ENCODE measurements at regions not wholly inside any gene's neighbourhood (a gene's known extent, or its start where the extent isn't known, plus 50 kb on each side); places are given as distances from the start of the nearest gene placed in this dataset.

DNA sequence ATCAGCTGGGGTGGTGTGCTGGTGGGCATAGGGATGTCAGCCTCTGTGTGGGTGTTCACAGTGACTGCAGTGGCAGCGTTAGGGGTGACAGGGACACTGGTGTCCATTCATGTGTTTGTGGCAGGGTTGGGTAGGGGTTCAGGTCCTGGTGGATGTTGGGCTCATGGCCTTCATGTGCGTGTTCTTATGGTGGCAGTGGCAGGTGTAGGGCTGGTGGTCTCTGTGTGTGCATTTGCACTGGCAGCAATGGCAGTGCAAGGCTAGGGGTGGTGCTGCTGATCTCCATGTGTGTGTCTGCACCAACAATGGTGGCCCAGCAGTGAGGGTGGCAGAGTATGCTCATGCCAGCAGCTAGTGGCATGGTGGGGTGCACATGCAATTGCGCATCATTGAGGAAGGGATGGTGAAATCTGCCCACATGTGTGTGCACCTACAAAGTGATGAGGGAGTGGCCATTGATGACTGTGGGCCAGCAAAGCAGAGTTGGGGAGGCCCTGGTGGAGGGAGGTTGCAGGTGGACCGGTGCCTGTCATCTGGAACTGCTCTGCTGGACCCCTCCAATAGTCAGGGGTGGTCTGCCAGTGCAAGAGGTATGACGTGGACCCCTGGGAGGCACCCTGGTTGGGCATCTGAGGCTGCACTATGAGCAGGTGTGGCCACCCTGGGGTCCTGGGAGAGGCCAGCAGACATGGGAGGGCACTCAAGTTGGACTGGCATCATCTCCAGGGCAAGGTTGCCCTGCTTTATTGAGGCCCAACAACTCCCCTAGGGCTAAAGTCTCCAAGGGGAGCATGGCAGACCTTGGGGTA, 182.9 kb downstream of the TTC6 start:
- TF ChIP-seq EP300 (conservative IDR thresholded peaks at IDR 0.05; ENCODE audit: poor library complexity, severe bottlenecking) (no peak), SMC3 (conservative IDR thresholded peaks at IDR 0.05; ENCODE audit: poor library complexity) (no peak), EZH2 (IDR thresholded peaks at IDR 0.05; ENCODE audit: borderline replicate concordance, insufficient read depth, low read length, poor library complexity, severe bottlenecking) (no peak), RAD21 (conservative IDR thresholded peaks at IDR 0.05) (no peak), TAF1 (IDR thresholded peaks at IDR 0.05; ENCODE audit: low read depth) (no peak), POLR2AphosphoS5 (IDR thresholded peaks at IDR 0.05) (no peak), MXI1 (conservative IDR thresholded peaks at IDR 0.05; ENCODE audit: poor library complexity, severe bottlenecking) (no peak)
- TF ChIP-seq, protein P1, sequence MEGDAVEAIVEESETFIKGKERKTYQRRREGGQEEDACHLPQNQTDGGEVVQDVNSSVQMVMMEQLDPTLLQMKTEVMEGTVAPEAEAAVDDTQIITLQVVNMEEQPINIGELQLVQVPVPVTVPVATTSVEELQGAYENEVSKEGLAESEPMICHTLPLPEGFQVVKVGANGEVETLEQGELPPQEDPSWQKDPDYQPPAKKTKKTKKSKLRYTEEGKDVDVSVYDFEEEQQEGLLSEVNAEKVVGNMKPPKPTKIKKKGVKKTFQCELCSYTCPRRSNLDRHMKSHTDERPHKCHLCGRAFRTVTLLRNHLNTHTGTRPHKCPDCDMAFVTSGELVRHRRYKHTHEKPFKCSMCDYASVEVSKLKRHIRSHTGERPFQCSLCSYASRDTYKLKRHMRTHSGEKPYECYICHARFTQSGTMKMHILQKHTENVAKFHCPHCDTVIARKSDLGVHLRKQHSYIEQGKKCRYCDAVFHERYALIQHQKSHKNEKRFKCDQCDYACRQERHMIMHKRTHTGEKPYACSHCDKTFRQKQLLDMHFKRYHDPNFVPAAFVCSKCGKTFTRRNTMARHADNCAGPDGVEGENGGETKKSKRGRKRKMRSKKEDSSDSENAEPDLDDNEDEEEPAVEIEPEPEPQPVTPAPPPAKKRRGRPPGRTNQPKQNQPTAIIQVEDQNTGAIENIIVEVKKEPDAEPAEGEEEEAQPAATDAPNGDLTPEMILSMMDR (IDR thresholded peaks at IDR 0.05; ENCODE audit: poor library complexity, severe bottlenecking): no peak
- TF ChIP-seq, protein P2, sequence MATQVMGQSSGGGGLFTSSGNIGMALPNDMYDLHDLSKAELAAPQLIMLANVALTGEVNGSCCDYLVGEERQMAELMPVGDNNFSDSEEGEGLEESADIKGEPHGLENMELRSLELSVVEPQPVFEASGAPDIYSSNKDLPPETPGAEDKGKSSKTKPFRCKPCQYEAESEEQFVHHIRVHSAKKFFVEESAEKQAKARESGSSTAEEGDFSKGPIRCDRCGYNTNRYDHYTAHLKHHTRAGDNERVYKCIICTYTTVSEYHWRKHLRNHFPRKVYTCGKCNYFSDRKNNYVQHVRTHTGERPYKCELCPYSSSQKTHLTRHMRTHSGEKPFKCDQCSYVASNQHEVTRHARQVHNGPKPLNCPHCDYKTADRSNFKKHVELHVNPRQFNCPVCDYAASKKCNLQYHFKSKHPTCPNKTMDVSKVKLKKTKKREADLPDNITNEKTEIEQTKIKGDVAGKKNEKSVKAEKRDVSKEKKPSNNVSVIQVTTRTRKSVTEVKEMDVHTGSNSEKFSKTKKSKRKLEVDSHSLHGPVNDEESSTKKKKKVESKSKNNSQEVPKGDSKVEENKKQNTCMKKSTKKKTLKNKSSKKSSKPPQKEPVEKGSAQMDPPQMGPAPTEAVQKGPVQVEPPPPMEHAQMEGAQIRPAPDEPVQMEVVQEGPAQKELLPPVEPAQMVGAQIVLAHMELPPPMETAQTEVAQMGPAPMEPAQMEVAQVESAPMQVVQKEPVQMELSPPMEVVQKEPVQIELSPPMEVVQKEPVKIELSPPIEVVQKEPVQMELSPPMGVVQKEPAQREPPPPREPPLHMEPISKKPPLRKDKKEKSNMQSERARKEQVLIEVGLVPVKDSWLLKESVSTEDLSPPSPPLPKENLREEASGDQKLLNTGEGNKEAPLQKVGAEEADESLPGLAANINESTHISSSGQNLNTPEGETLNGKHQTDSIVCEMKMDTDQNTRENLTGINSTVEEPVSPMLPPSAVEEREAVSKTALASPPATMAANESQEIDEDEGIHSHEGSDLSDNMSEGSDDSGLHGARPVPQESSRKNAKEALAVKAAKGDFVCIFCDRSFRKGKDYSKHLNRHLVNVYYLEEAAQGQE (IDR thresholded peaks at IDR 0.05; ENCODE audit: borderline replicate concordance): no peak

Measured in neural cell (in vitro differentiated cells).